Stimulated activated CD4-positive, alpha-beta T cell treated with anti-CD3 and anti-CD28 coated beads, Interleukin-2, amount 100 ng/mL, for 4 hours (primary cell): ENCODE measurements at regions not wholly inside any gene's neighbourhood (a gene's known extent, or its start where the extent isn't known, plus 50 kb on each side); places are given as distances from the start of the nearest gene placed in this dataset.
"Not testable (repeated sequence)": the region's sequence is repeated elsewhere in the genome, so short reads cannot be mapped to it uniquely, and the experiment has no call there.

ENCODE experiments used
- DNase-seq: peaks from one replicate; pipeline ENCODE4 v3.0.0-alpha.2; 2020; ENCODE audit warnings: low read depth

GRCh38 chr1:25021591-25022215 is 91.6 kb upstream of the RUNX3 start:
- no peak for DNase-seq

GRCh38 chr1:25020851-25021590 is 90.9 kb upstream of the RUNX3 start:
- DNase-seq, result peak; percentile 47

GRCh38 chr1:25020173-25020845 is 90.2 kb upstream of the RUNX3 start:
- no peak for DNase-seq

- no peak for DNase-seq
These were observed 89.5 kb upstream of the RUNX3 start for GRCh38 chr1:25019337-25020172.

GRCh38 chr1:25018943-25019336 is 88.9 kb upstream of the RUNX3 start:
- no peak for DNase-seq

- DNase-seq, result no peak
These were observed 88.1 kb upstream of the RUNX3 start for GRCh38 chr1:25018110-25018735.

GRCh38 chr1:25017436-25018109 is 87.5 kb upstream of the RUNX3 start:
- no peak for DNase-seq

- DNase-seq, result no peak
These were observed 83.2 kb upstream of the RUNX3 start for GRCh38 chr1:25012966-25013962.

- no peak for DNase-seq
These were observed 82.0 kb upstream of the RUNX3 start for GRCh38 chr1:25011943-25012638.

GRCh38 chr1:25011275-25011674 is 81.2 kb upstream of the RUNX3 start:
- no peak for DNase-seq

- no peak for DNase-seq
These were observed 79.7 kb upstream of the RUNX3 start for GRCh38 chr1:25009671-25010262.

- no peak for DNase-seq
These were observed 78.1 kb upstream of the RUNX3 start for GRCh38 chr1:25008192-25008485.

- not testable (repeated sequence) for DNase-seq
These were observed 77.5 kb upstream of the RUNX3 start for GRCh38 chr1:25007390-25008191.

GRCh38 chr1:25006770-25007169 is 76.7 kb upstream of the RUNX3 start:
- no peak for DNase-seq

GRCh38 chr1:25004355-25004754 is 74.3 kb upstream of the RUNX3 start:
- no peak for DNase-seq

- no peak for DNase-seq
These were observed 73.5 kb upstream of the RUNX3 start for GRCh38 chr1:25003457-25004190.

- no peak for DNase-seq
These were observed 72.9 kb upstream of the RUNX3 start for GRCh38 chr1:25003000-25003399.
